HG02938 (cell line): ENCODE measurements at regions not wholly inside any gene's neighbourhood (a gene's known extent, or its start where the extent isn't known, plus 50 kb on each side); places are given as distances from the start of the nearest gene placed in this dataset.

Experiments
- ATAC-seq: cut with Tn5 transposase; IDR thresholded peaks from one replicate; pipeline ENCODE4 v1.9.1; 2021; ENCODE audit warnings: mild to moderate bottlenecking, moderate library complexity; ENCODE audit not compliant: unreplicated experiment

DNA sequence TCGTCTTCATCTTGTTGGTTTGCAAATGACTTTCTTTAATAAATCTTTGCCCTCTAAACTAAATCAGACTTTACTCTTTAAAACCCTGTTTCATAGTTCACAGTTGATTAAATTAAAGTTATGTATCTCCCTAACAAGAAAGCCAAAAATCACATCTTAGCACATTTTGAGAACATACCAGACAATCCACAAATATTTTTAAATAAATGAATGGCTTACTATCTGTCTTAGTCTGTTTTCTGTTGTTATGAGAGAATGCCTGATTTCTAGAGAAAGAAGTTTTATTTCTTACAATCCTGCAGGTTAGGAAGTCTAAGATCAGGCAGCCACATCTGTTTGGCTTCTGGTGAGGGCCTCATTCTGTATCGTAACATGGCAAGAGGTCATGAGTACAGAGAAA is 1090.2 kb upstream of the PIK3C3 start:
- ATAC-seq = no peak

DNA sequence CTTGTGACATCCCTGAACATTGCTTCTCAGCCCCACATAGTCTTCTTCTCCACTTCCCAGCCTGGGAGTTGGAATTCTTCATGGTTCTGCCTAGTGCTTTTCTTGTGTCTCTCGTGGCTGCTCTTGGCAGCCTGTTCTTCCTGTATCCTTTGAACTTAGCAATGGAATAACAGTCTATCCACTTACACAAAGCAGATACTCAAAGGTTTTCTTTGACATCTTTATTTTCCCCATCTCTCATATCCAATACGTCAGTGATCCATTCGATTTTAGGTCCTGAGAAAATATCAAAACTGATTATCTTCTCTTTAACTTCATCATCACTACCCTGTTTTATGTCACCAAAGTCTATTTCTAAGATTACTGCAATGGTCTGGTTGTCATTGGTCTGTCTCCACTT is 1091.2 kb upstream of the PIK3C3 start:
- ATAC-seq = no peak

- ATAC-seq = no peak
Measured at GRCh38 chr18:40860189-40860588, 1094.8 kb upstream of the PIK3C3 start.

DNA sequence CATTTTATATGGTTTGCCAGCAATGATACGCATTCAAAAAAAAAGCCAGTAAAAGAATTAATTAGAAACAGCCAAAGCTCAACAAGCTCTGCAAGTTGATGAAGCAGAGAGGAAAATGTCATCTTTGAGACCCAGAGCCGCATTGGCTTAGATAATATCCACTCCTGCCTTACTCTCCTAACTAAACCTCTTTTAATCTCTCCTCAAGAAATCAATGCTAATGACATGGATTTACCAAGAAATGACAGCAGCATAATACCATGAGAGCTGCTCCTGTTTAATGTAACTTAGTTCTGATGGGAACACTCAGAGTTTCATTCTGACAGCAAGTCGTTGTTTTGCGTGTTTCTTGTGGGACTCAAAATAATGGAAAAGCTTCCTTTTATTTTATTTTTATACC is 1099.4 kb upstream of the PIK3C3 start:
- no peak for ATAC-seq

- ATAC-seq = no peak
Measured at GRCh38 chr18:40852406-40852805, 1102.6 kb upstream of the PIK3C3 start.

DNA sequence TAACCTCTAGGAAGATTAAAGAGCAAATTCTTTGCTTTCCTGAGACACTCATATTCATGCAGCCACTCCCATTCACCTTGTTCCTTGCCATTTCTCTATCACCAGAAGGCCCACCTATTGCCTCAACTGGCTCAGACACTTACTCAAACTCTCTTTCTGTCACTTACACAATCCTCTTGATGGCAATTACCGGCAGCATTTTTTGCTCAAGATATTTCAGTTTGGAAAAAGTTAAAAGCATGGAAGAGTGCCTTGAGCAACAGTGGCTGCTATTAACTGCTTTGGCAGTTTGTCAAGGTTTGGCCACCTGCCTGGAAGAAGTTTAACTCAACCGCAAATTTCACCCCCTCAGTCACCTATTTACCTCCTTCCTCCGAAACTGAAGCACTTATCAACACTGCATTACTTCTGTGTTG is 1104.0 kb upstream of the PIK3C3 start:
- no peak for ATAC-seq

GRCh38 chr18:40849886-40850285 is 1105.1 kb upstream of the PIK3C3 start:
- ATAC-seq = no peak

DNA sequence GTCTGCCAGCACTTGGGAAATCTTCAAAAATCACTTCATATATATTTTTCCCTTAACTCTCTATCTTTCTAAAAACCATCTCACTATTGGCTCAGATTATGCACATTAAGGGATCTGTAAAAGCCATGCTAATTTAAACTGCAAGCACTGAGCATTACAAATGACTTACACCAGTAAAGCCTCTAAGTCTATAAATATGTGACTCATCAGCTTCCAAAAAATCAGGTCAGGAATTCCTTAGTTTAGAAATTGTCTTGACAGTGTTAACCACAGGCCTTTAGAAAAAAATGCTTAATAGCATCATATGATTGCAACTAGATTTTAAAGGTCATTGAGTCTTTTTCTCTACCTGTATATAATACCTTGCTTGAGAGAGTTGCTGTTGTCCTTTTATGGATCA is 1113.6 kb upstream of the PIK3C3 start:
- no peak for ATAC-seq

DNA sequence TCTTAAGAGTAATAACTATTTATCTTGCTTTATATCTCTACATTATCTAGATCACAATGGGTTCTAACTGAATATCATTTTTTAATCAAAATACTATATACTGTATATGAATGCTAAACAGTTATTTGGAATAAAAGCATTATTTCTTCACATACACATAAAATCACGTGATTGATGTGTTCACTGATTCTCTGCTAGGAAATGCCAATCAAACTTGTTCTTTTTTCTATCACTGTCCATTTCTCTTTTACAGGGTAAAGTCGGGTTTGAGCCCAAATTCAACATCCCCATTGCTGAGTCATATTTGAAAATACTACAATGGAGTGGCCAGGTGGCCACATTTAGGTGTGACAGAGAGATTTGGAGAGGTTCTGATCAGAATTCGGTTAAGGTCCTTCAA is 1114.0 kb upstream of the PIK3C3 start:
- ATAC-seq = no peak

- no peak for ATAC-seq
Measured at GRCh38 chr18:40832362-40832761, 1122.7 kb upstream of the PIK3C3 start.

- no peak for ATAC-seq
Measured at GRCh38 chr18:40824291-40824690, 1130.7 kb upstream of the PIK3C3 start.

GRCh38 chr18:40821596-40822243 is 1133.3 kb upstream of the PIK3C3 start:
- no peak for ATAC-seq

- ATAC-seq = no peak
Measured at GRCh38 chr18:40812981-40813515, 1142.0 kb upstream of the PIK3C3 start.

GRCh38 chr18:40810372-40810771 is 1144.7 kb upstream of the PIK3C3 start:
- no peak for ATAC-seq

- ATAC-seq = no peak
Measured at GRCh38 chr18:40789286-40789685, 1165.7 kb upstream of the PIK3C3 start.

DNA sequence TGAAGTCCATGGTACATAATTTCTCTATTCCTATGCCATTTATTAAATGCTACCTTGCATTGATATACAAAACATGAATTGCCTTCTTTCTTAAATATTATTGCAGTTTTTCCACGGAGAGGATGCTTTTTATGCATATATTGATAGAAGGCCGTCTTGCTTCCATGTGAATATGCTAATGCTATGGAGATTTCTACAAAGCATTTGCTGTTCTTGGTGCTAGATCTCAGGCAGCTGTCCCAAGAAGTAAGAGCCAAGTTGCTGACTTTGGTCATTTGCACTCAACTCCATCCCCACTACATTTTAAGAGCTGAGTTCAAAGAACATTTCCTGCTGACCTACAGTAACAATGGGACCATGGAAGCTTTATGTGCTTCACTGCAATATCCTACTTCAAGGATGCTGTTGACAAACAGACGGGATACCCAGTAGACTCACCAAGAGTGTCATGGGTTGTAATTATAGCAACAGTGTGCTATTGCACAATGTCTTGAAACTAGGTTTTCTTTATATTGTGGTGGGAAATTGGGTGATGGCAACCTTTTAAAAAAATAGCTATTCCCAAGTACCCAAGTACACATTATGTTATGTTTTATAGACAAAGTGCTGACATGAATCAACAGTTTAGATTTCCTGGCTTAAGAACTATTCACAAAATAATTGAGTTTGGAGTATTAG is 1172.4 kb upstream of the PIK3C3 start:
- no peak for ATAC-seq

- no peak for ATAC-seq
Measured at GRCh38 chr18:40769786-40770185, 1185.2 kb upstream of the PIK3C3 start.

DNA sequence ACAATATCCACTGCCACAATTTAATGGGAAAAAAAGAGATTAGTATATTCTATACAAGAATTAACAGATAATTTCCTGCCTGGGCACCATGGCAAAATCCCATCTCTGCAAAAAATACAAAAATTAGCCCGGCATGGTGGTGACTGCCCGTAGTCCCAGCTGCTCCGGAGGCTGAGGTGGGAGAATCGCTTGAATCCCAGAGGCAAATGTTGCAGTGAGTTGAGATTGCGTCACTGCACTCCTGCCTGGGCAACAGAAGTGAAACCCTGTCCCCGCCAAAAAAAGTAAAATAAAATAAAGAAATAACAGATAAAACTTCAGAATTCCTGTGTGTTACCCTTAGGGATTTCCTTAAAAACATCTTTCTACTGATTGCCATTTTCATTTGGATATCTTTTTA is 1194.8 kb upstream of the PIK3C3 start:
- ATAC-seq = no peak

DNA sequence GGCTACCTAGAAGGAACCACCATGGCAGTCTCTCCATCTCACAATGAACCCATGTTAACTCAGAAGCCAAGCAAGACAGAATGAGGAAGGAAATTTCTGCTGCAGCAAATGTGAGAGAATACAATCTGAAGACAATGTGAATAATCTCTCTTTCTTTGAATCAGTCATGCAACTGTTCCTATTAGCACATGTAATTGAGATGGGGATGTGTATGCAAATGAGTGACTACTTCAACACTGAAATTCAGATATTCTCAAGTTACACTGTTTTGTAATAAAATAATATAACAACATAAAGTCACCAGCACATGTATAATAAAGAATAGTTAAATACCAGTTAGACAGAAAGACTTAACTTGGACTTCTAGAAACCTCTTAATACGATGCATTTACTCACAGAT is 1200.6 kb upstream of the PIK3C3 start:
- no peak for ATAC-seq

DNA sequence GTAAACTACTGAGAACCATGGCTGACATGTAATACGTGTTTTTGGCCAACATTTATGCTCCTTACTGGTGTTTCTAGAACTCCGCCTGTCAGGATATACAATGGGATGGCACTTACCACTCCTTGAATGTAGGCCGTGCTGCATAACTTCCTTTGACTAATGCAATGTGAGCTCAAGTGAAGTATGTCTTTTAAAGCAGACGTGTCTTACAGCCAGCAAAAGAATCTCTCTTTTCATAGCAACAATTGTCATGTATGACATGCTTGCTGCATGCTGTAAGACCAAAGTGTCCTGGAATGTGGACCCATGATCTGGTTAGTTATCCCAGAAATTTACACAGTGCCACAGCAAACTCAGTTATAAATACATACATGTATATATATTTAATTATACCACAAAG is 1202.7 kb upstream of the PIK3C3 start:
- ATAC-seq = no peak

DNA sequence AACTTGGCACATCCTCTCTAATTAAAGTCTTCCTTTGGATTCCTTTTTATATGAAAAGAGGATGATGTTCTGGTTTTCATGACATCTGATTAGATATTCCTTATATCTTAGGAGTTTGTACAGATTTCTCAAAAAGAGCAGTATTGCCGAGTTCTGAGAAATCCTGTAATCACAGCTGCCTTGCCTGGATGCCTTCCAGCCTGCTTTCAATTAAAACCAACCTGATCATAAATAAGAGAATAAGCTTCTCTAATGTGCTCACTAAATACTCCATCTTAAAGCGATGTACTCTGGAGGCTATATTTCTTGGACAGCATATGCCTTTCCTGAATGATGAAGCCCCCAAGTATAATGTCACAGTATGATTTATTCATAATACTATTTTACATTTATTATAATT is 1203.8 kb upstream of the PIK3C3 start:
- ATAC-seq = no peak

DNA sequence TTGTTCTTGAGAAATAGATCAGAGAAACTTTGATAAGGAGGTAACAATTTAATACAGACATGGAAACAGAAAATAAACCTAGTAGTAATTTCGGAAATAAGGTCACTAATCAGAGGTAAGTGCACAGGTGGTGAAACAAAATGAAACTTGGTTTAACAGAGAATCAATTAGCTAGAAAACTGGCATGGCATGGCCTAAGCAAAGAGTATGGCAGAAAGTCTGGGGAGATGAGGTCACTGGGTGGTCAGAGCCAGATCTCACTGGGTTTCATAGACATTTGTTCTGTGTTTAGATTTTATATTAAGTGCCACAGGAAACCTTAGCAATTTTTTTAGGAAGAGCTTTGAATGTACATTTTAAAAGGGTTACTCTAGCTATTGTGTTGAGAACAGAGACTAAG is 1216.0 kb upstream of the PIK3C3 start:
- no peak for ATAC-seq
